HG03342 (cell line): ENCODE measurements at regions not wholly inside any gene's neighbourhood (a gene's known extent, or its start where the extent isn't known, plus 50 kb on each side); places are given as distances from the start of the nearest gene placed in this dataset.

ENCODE experiments used
- ATAC-seq: cut with Tn5 transposase; IDR thresholded peaks from one replicate; pipeline ENCODE4 v1.9.1; 2021; ENCODE audit warnings: mild to moderate bottlenecking, moderate library complexity; ENCODE audit not compliant: unreplicated experiment

- ATAC-seq = no peak
Measured at GRCh38 chr6:146902846-146903245, 301.4 kb upstream of the STXBP5 start.

- no peak for ATAC-seq
Measured at GRCh38 chr6:146903451-146903850, 300.8 kb upstream of the STXBP5 start.

DNA sequence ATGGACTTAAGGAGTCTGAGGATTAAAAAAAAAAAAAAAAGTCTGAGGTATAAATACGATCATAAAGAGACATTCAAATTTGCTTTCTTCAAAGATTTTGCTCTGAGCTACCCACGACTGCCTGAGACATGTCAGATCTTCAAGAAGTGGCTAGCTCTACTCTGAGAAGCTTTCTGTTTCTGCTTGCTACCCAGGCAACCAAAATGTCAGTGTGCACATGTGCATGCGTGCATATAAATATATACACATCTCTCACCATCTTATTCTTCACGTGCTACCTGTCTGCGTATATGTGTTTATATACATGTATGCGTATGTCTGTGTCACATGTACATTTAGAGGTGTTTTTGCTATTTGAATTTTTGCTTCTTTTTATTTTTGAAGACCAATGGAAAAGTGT, 299.6 kb upstream of the STXBP5 start:
- no peak for ATAC-seq

GRCh38 chr6:146905181-146905704, 299.0 kb upstream of the STXBP5 start:
- no peak for ATAC-seq

DNA sequence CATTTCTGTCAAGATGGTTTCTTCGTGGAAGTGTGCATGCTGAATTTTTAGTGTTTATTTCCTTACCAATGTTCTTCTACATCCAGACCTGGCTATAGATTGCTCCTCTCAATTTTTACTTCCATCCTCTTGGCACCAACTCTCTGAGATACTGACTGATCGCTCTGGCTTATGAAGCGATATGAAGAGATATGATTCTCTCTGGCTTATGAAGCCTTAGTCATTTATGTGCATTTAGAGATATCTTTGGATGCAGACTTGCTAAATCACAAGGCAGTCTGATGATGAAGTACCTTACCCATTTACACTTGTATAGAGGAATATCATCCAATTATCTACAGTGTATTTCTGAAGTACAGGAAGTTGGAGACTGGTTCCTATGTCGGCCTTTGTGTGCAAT, 295.4 kb upstream of the STXBP5 start:
- no peak for ATAC-seq

DNA sequence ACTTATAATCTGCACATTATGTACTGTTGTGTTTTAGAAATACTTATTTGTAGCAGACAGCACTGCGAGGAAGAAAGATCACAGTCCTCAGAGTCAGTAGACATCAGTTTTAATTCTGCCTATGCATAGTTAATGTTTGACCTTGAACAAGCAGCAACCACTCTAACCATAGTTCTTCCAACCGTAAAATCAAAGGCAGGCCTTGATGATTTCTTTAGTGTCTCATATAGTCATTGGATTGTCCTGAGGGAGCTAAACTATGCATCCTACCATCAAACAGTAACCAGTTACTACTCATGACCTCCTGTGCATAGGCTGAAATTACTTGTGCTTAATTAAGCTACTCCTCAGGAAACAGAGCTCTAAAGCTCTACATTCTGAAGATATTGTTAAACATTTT, 294.8 kb upstream of the STXBP5 start:
- ATAC-seq = no peak

- ATAC-seq = no peak
Measured at GRCh38 chr6:146909886-146910285, 294.3 kb upstream of the STXBP5 start.

- no peak for ATAC-seq
Measured at GRCh38 chr6:146910611-146911010, 293.6 kb upstream of the STXBP5 start.

DNA sequence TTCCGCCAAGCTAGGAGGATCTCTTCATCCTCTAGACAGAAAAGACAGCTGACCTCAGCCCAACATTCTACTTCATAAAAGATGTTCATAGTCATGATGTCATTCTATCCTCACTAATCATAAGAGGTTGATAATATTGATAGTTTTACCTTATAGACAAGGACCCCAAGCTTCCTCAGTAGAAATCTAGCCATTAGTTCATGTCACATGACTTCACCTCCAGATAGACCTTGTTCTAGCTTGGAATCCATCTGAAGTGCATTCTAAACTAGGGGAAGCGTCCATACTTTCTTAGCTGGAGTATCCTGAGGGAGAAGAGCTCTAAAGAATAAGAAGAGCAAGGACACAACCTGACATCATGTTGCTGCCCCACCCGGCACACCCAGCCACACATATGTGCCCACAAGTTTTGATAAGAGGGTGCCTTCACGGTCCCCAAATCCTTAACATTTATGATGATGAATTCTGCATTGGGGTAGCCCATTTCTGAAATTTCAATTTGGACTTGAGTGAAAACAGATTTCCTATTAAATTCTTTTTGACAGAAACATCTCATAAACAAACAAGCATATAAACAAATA, 292.5 kb upstream of the STXBP5 start:
- no peak for ATAC-seq

- no peak for ATAC-seq
Measured at GRCh38 chr6:146912730-146913685, 291.2 kb upstream of the STXBP5 start.

DNA sequence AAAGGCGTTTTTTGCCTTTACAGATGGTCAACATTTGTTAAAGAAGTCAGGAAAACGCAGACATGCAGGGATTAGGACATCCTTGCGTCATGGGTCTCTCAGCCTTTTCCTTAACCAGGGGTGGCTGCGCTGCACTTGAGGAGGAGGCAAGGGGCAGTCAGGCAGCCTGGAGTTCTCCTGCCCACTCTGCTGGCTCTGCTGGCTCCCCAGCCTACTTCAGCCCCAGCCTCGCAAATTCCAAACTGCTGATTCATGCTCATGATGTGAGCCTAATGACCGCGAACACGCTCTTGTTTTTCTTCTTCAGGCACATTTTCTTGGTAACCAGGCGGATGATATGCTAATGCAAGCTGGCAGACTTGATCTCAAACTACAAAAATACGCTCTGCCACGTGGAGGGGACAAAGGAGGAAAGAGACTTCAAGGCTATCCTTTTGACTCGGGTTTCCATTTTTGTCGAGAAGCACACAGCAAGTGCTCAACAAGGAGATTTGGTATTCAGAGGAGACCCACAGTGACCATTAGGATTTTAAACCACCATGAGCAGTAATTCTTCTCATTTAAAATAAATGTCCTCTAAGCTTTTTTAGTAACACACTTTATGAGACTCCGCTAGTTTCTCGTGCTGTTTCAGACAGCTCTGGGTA, 290.3 kb upstream of the STXBP5 start:
- ATAC-seq = no peak

DNA sequence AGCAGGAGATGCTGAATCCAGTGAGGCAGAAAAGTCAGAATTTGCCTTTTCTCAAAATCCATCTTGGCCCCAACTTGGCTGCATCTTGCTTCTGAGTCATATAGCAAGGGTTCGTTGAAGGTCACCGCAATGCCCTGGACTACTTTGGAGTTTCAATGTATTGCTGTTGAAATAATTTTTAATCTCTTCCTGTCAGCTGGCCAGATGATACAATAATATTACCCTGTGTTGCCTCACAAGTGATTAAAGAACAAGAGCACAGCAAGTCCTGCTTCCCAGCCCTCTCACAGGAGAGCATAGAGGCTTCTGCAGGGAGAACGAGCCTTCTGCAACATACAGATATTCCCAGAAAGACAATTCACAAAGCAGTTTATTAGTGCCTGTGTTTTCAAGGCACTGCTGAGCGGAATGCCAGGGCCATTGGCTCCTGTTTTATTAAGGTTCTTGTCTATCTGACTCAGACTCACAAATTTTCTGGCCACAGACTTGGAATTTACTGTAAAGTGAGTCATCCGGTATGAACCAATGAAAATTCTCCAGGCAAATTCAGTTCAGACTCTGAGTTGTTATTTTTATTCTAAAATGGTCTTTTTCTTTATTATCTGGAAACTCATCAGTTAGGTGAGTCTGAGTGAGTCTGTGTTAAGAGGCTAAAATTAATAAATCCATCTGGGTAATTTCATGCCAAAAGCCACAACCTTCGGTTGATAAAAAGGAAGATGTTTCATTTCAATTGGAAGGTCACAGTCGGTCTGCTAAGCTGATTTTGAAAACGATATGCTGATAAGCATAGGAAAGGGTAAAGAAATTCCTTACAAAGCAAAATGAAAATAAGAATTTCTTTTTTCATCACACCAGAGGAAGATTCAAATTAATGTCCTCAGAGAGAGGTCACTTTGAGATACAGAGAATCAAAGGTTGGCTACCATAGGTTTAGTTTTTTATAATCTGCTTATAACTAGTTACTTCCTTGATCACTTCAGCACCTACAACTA, 289.4 kb upstream of the STXBP5 start:
- ATAC-seq = no peak

DNA sequence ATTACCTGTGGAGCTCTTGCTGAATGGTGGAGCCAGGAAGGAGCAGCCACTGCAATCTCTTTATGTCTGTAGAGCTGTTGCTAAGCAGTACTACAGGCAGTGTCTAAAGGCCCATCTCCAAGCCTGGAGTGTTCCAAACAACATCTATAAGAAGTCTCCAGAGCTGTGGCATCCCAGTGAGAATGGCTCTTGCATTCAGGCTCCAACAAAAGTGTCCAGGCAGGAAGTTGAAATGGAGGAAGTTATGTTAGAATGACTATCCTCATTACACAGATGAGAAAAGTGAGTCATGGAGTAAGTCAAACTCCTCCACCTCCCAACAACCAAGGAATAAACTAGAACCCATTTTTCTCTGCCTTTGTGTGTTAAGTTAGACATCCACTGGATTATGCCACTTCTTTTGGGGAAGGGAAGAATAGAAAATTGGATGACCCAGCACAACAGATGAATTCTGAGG, 288.5 kb upstream of the STXBP5 start:
- ATAC-seq = no peak

DNA sequence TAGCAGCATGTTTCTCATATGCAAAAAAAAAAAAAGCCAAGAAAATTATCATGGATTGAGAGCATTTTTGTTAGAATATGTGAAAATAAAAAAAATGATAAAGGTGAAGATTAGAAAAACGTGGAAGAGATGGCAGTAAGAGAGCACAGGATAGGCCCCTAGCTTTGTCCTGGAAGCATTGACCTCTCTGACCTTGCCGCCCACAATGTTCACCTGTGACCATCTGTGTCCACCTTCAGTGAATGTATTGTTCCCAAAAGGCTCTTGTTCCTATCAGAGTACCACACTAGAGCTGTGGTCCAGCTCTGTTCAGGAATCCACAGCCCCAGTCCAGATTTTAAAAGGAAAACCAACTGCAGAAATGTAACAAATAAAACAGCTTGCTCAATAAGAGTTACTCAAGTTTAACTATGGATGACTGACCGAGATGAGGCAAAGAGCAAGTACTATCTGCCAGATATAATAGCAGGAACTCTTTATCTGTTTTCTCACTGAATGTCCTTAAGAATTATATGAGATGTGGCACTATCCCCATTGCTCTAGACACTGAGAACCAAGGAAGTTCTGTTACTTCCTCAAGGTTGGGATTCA, 287.7 kb upstream of the STXBP5 start:
- no peak for ATAC-seq

DNA sequence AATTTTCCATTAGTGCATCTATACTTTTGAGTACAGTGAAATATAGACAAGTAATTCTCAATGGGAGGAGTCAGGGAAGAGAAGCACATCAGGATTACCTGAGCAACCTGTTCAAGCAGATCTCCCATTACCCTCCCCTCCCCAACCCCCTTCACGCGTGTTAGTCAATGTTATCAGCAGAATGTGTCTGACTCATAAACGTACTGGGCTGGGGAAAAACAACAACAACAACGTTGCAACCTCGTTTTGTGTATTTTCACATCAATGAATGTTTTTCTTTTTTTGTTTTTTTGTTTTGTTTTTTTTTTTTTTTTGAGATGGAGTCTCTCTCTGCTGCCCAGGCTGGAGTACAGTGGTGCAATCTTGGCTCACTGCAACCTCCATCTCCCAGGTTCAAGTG, 287.0 kb upstream of the STXBP5 start:
- ATAC-seq = no peak

GRCh38 chr6:146917979-146918378, 286.2 kb upstream of the STXBP5 start:
- no peak for ATAC-seq

DNA sequence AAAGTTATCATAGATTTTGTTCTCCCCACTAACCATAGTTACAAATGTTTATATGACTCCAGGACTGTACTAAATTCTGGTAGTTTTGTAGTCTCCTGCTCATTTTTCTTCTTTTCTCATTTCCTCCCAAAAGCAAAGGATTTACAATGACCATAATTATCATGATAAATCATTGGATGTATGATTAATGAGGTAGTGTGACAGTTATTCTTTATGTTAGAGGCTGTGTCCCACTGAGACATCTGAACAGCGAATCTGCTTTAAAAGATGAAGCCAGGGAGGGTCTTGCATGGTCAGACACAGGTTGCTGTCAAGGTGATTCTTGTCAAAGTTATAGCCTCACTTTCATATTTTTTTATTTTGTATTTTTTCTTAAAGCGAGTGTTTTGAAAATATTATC, 285.2 kb upstream of the STXBP5 start:
- ATAC-seq = no peak

GRCh38 chr6:146923205-146923833, 280.9 kb upstream of the STXBP5 start:
- ATAC-seq = no peak

DNA sequence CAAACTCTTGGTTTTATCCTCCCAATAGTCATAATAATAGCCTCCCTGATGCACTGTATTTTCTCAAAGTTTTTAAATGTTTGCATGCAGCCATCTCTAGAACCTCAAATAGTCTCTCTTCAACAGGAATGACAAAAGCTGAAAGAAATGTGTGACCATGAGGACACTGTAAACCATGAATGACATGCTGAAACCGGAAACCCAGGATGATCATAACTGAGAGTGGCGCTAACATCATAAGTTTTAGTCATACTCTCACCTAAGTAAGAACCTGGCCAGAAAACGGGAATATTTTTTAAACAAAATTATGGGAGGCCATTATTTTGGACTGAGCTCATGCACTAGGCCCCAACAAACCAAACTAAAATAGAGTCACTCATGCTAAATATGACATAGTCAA, 278.4 kb upstream of the STXBP5 start:
- ATAC-seq = no peak

DNA sequence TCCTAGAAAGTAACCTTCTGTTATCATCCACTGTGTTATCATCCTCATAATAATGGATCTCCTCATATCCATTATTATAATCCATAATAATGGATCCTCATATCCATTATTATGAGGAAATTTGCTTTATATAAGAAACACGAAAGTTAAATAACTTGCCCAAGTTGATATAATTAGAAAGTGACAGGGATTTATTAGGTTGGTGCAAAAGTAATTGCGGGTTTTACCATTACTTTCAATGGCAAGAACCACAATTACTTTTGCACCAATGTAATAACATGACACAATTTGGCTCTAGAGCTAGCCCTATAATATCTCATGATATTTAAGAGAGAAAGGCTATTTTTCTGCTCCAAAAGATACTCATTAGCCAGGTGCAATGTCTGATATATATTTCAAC, 275.7 kb upstream of the STXBP5 start:
- no peak for ATAC-seq
